B cell (primary cell): ENCODE measurements at regions not wholly inside any gene's neighbourhood (a gene's known extent, or its start where the extent isn't known, plus 50 kb on each side); places are given as distances from the start of the nearest gene placed in this dataset.

Experiments
- ATAC-seq: fragments of 200-7000 bp; cut with Tn5 transposase; one replicate; pipeline ENCODE4 v1.10.0; 2021; ENCODE audit warnings: low read depth, mild to moderate bottlenecking, moderate number of reproducible peaks, moderate library complexity
- CTCF ChIA-PET: fragments of 350-600 bp; sonication (Branson Sonifier 250); formaldehyde crosslinking; loops from one replicate; lab custom pipeline; 2021; ENCODE audit warnings: antibody characterized with exemption, inconsistent platforms; lab: Charles Lee
- POLR2A ChIA-PET: fragments of 350-600 bp; sonication (Branson Sonifier 250); formaldehyde crosslinking; loops from one replicate; lab custom pipeline; 2021; ENCODE audit warnings: antibody characterized with exemption; lab: Charles Lee
- DNase-seq: peaks from one replicate; pipeline ENCODE4 v3.0.0; 2013
- H2AFZ ChIP-seq: 2 replicates; pipeline ENCODE4 v1.6.1; 2012; ENCODE audit warnings: mild to moderate bottlenecking, low read depth, low read length; ENCODE audit not compliant: insufficient read depth, poor library complexity, severe bottlenecking
- H3K27ac ChIP-seq, 2 donors: 1 replicate in 1 of 2; 2 replicates in 1 of 2; pipeline ENCODE4 v1.5.1; 2012 to 2013; ENCODE audit warnings: low read length in 2 of 2, mild to moderate bottlenecking in 2 of 2, moderate library complexity in 1 of 2
- H3K27me3 ChIP-seq, 4 experiments: fragments of 200-600 bp in 1 of 4; sonication (generic) in 1 of 4; replicated peaks in 1 of 4; 1 replicate in 2 of 4; 2 replicates in 2 of 4; pipeline versions ENCODE4 v1.6.1 to v1.7.0; 2013 to 2016; ENCODE audit warnings: low read length in 3 of 4, mild to moderate bottlenecking in 2 of 4, mixed read lengths in 1 of 4, moderate library complexity in 1 of 4; ENCODE audit not compliant: insufficient read depth in 4 of 4, control insufficient read depth in 3 of 4; ENCODE audit errors: control extremely low read depth in 1 of 4
- H3K36me3 ChIP-seq, 2 experiments: replicated peaks in 1 of 2; 1 replicate in 1 of 2; 2 replicates in 1 of 2; pipeline versions ENCODE4 v1.6.1 to v1.7.1; 2013; ENCODE audit warnings: low read length in 1 of 2; ENCODE audit not compliant: insufficient read depth in 2 of 2, control insufficient read depth in 1 of 2; ENCODE audit errors: control extremely low read depth in 1 of 2, extremely low read depth in 1 of 2
- H3K4me1 ChIP-seq, 2 donors: fragments of 200-600 bp in 1 of 2; sonication (generic) in 1 of 2; 1 replicate in 1 of 2; 2 replicates in 1 of 2; pipeline versions ENCODE4 v1.5.1 to v1.6.1; 2013 to 2017; ENCODE audit warnings: low read length in 2 of 2; ENCODE audit not compliant: control insufficient read depth in 2 of 2, insufficient read depth in 2 of 2
- H3K4me2 ChIP-seq: replicated peaks from 2 replicates; pipeline ENCODE3; 2012; ENCODE audit warnings: mild to moderate bottlenecking, low read depth, low read length; ENCODE audit not compliant: poor library complexity, severe bottlenecking
- H3K4me3 ChIP-seq, 5 experiments: fragments of 200-600 bp in 1 of 5; sonication (generic) in 1 of 5; 1 replicate in 3 of 5; 2 replicates in 2 of 5; pipeline versions ENCODE4 v1.5.1 to v1.7.0; 2011 to 2016; ENCODE audit warnings: low read length in 4 of 5, mild to moderate bottlenecking in 4 of 5, low read depth in 2 of 5, control low read depth in 1 of 5, moderate library complexity in 1 of 5; ENCODE audit not compliant: insufficient read depth in 1 of 5; ENCODE audit errors: control extremely low read depth in 1 of 5, extremely low read depth in 1 of 5
- H3K79me2 ChIP-seq: fragments of 200-600 bp; sonication (generic); one replicate; pipeline ENCODE4 v1.6.0; 2016; ENCODE audit warnings: low read length; ENCODE audit not compliant: control insufficient read depth, insufficient read depth
- H3K9ac ChIP-seq: fragments of 200-600 bp; sonication (generic); 2 replicates; pipeline ENCODE4 v1.6.1; 2017; ENCODE audit warnings: mild to moderate bottlenecking, low read length, moderate library complexity
- H3K9me3 ChIP-seq, 3 donors: one replicate each; pipeline versions ENCODE4 v1.6.1 to v1.7.1; 2013; ENCODE audit warnings: low read length in 2 of 3; ENCODE audit not compliant: control insufficient read depth in 2 of 3, insufficient read depth in 1 of 3; ENCODE audit errors: control extremely low read depth in 1 of 3
- H4K20me1 ChIP-seq: 2 replicates; pipeline ENCODE4 v1.6.0; 2012; ENCODE audit warnings: mild to moderate bottlenecking, low read length; ENCODE audit not compliant: insufficient read depth, control insufficient read depth, poor library complexity, severe bottlenecking
- H3K27ac Mint-ChIP-seq: one replicate; pipeline ENCODE4 v1.8.0; 2021; ENCODE audit warnings: mixed read lengths
- H3K27me3 Mint-ChIP-seq: one replicate; pipeline ENCODE4 v1.8.0; 2021; ENCODE audit warnings: mixed read lengths
- H3K4me1 Mint-ChIP-seq: one replicate; pipeline ENCODE4 v1.8.0; 2021; ENCODE audit warnings: mixed read lengths
- H3K4me3 Mint-ChIP-seq: one replicate; pipeline ENCODE4 v1.8.0; 2021; ENCODE audit warnings: mixed read lengths
- H3K9me3 Mint-ChIP-seq: one replicate; pipeline ENCODE4 v1.8.0; 2022; ENCODE audit warnings: mixed read lengths; ENCODE audit not compliant: insufficient read depth
- CTCF ChIP-seq: fragments of 200-600 bp; IDR thresholded peaks from one replicate; pipeline ENCODE4 v1.8.0; 2022; ENCODE audit warnings: antibody characterized with exemption, mild to moderate bottlenecking
- EZH2 ChIP-seq: IDR thresholded peaks from 2 replicates; pipeline ENCODE4 v1.6.1; 2012; ENCODE audit warnings: borderline replicate concordance, low read depth, mild to moderate bottlenecking, moderate library complexity, low read length; ENCODE audit not compliant: insufficient read depth, poor library complexity, severe bottlenecking
- WGBS: methylation state at CpG from one replicate; pipeline ENCODE4 v1.1.5; 2013; ENCODE audit warnings: missing lambda C conversion rate; ENCODE audit not compliant: insufficient coverage; 5-methylcytosine and 5-hydroxymethylcytosine counted together
- intact Hi-C: fragments of 100-400 bp; cut with micrococcal nuclease; formaldehyde crosslinking; loops from one replicate; pipeline ENCODE4 v1.10.0; 2022

- H3K4me3 Mint-ChIP-seq: no peak overlapping the region
- H3K9ac ChIP-seq: no peak overlapping the region
- no peak overlapping the region for H3K4me3 ChIP-seq
- ChIA-PET CTCF (no interaction called here), POLR2A (no interaction called here)
- no peak for TF ChIP-seq CTCF
- no peak for TF ChIP-seq EZH2
- no peaks in the 10 kb centered on the region for H3K9me3 Mint-ChIP-seq
- H3K4me1 ChIP-seq: no peaks in the 10 kb centered on the region
- no peaks in the 10 kb centered on the region for H3K36me3 ChIP-seq
- H4K20me1 ChIP-seq: no peaks in the 10 kb centered on the region
- H3K4me1 Mint-ChIP-seq: no peaks in the 10 kb centered on the region
- ATAC-seq: no peak
- H3K27me3 ChIP-seq: no peaks in the 10 kb centered on the region
- WGBS: 84% methylated on average over 2 of the region's 3 CpGs
- intact Hi-C loops: no loop called here
- no peak overlapping the region for H3K27ac ChIP-seq
- H3K27me3 Mint-ChIP-seq: no peaks in the 10 kb centered on the region
- no peak overlapping the region for H2AFZ ChIP-seq
- no peak overlapping the region for H3K4me2 ChIP-seq
- H3K79me2 ChIP-seq: no peaks in the 10 kb centered on the region
- no peaks in the 10 kb centered on the region for H3K9me3 ChIP-seq
- DNase-seq: no peak
- no peak overlapping the region for H3K27ac Mint-ChIP-seq
Observed at GRCh38 chr9:1303932-1304331, 253.8 kb downstream of the DMRT2 start.

DNA sequence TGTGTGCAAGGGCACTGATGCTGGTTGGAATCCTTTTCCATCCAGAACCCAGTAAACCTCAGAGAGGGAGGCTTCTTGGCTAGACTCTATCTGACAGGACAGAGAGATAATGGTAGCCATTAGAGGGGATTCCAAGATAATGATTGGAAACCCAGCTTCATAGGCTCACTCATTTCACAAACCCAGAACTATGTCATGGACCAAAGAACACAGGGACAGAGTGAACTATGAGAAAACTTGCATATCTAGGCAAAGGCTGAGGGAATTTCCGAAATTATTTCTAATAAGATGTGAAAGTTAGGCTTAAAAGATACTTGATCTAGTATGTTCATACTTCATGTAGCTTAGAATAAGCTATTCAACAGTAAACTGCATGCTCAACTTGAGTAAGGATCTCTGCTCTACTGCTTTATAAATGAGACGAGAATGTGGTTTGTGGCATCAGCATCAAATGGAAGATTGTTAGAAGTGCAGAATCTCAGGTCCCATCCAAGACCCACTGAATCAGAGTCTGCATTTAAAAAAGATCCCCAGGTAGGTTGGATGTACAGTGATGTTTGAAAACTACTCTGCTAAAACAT is 261.4 kb downstream of the DMRT2 start:
- no peak overlapping the region for H3K27ac Mint-ChIP-seq
- ChIA-PET CTCF (no interaction called here), POLR2A (no interaction called here)
- no peak overlapping the region for H3K4me3 ChIP-seq
- no peaks in the 10 kb centered on the region for H3K4me1 ChIP-seq
- no peaks in the 10 kb centered on the region for H3K4me1 Mint-ChIP-seq
- no peaks in the 10 kb centered on the region for H3K79me2 ChIP-seq
- H3K4me2 ChIP-seq: no peak overlapping the region
- no peak overlapping the region for H2AFZ ChIP-seq
- H3K36me3 ChIP-seq: no peaks in the 10 kb centered on the region
- H3K9me3 Mint-ChIP-seq: peaks cover 4% of the 10 kb centered on the region
- ATAC-seq (no peak), DNase-seq (no peak)
- no peaks in the 10 kb centered on the region for H3K27me3 ChIP-seq
- intact Hi-C loops: no loop called here
- H3K9me3 ChIP-seq: no peaks in the 10 kb centered on the region
- no peaks in the 10 kb centered on the region for H3K27me3 Mint-ChIP-seq
- H3K9ac ChIP-seq: no peak overlapping the region
- WGBS: no CpG with 5 or more reads among the region's 2 CpGs
- TF ChIP-seq EZH2 (no peak), CTCF (no peak)
- no peak overlapping the region for H3K27ac ChIP-seq
- H4K20me1 ChIP-seq: no peaks in the 10 kb centered on the region
- no peak overlapping the region for H3K4me3 Mint-ChIP-seq
